MCF 10A (cell line): ENCODE measurements at regions not wholly inside any gene's neighbourhood (a gene's known extent, or its start where the extent isn't known, plus 50 kb on each side); places are given as distances from the start of the nearest gene placed in this dataset.

Source experiments
- BruUV-seq: library from RNA; stranded (reverse); fragments of 400-500 nt; replicated peaks from 2 replicates; lab custom pipeline; 2021; lab: Mats Ljungman, UMichigan
- CTCF ChIA-PET: fragments of 300-600 bp; sonication (Branson Sonifier 250); formaldehyde crosslinking; extraction: SDS; loops from one replicate; lab custom pipeline; 2021; ENCODE audit warnings: antibody characterized with exemption, inconsistent platforms; lab: Yijun Ruan, JAX
- POLR2A ChIA-PET: fragments of 300-600, 350-650 bp; sonication (Branson Sonifier 250); formaldehyde crosslinking; extraction: SDS; loops from one replicate; lab custom pipeline; 2020; ENCODE audit warnings: antibody characterized with exemption, inconsistent platforms; lab: Yijun Ruan, JAX
- DNase-seq: peaks from one replicate; pipeline ENCODE4 v3.0.0-alpha.2; 2018; ENCODE audit not compliant: unreplicated experiment
- H3K27ac Mint-ChIP-seq: one replicate; pipeline ENCODE4 v1.8.0; 2022; ENCODE audit warnings: mild to moderate bottlenecking, low read depth, mixed read lengths; ENCODE audit not compliant: unreplicated experiment
- H3K27me3 Mint-ChIP-seq: one replicate; pipeline ENCODE4 v1.8.0; 2022; ENCODE audit warnings: mixed read lengths; ENCODE audit not compliant: insufficient read depth, unreplicated experiment
- H3K36me3 Mint-ChIP-seq: one replicate; pipeline ENCODE4 v1.8.0; 2022; ENCODE audit warnings: mild to moderate bottlenecking, moderate library complexity, mixed read lengths; ENCODE audit not compliant: insufficient read depth, unreplicated experiment
- H3K4me1 Mint-ChIP-seq: one replicate; pipeline ENCODE4 v1.8.0; 2022; ENCODE audit warnings: mixed read lengths; ENCODE audit not compliant: insufficient read depth, unreplicated experiment
- H3K4me3 Mint-ChIP-seq: one replicate; pipeline ENCODE4 v1.8.0; 2022; ENCODE audit warnings: mild to moderate bottlenecking, moderate library complexity, mixed read lengths; ENCODE audit not compliant: unreplicated experiment
- H3K9me3 Mint-ChIP-seq: one replicate; pipeline ENCODE4 v1.8.0; 2022; ENCODE audit warnings: mixed read lengths; ENCODE audit not compliant: unreplicated experiment
- CTCF ChIP-seq: fragments of 200-600 bp; IDR thresholded peaks from one replicate; pipeline ENCODE4 v1.8.0; 2022; ENCODE audit warnings: antibody characterized with exemption, mild to moderate bottlenecking; ENCODE audit not compliant: unreplicated experiment
- intact Hi-C: fragments of 100-400 bp; cut with micrococcal nuclease; formaldehyde crosslinking; loops from 2 replicates; pipeline ENCODE4 v1.14.1; 2022

GRCh38 chr9:109725460-109725859 is 54.5 kb upstream of the PALM2AKAP2 start:
- Mint-ChIP-seq H3K9me3 (no peaks in the 10 kb centered on the region), H3K27me3 (peaks cover 15% of the 10 kb centered on the region)
- CTCF ChIA-PET, result interaction anchor here (0.7 kb wide), 1 partner anchor 12 kb away, joined by 3 read pairs; no protein-coding TSS in a partner anchor

GRCh38 chr9:109726119-109726518 is 53.9 kb upstream of the PALM2AKAP2 start:
- POLR2A ChIA-PET, result no interaction called here
- no peak for DNase-seq
- BruUV-seq, result no TSS peak
- no peak for TF ChIP-seq CTCF
- Mint-ChIP-seq H3K4me1 (peaks cover 15% of the 10 kb centered on the region), H3K27ac (no peak overlapping the region), H3K4me3 (no peak overlapping the region), H3K9me3 (no peaks in the 10 kb centered on the region), H3K36me3 (no peaks in the 10 kb centered on the region), H3K27me3 (peaks cover 15% of the 10 kb centered on the region)
- intact Hi-C loops, result no loop called here
- CTCF ChIA-PET, result interaction anchor here (0.6 to 0.7 kb wide), 2 partner anchors 13 to 51 kb away, joined by 3 read pairs; no protein-coding TSS in a partner anchor

More at GRCh38 chr9:109725460-109725859, 54.5 kb upstream of the PALM2AKAP2 start:
- TF ChIP-seq CTCF, result no peak
- no TSS peak for BruUV-seq
- DNase-seq, result no peak
- Mint-ChIP-seq H3K27ac (no peak overlapping the region), H3K4me3 (no peak overlapping the region), H3K4me1 (peaks cover 9% of the 10 kb centered on the region), H3K36me3 (no peaks in the 10 kb centered on the region)
- intact Hi-C loops, result no loop called here
- POLR2A ChIA-PET, result no interaction called here

- no peak overlapping the region for H3K27ac Mint-ChIP-seq
- ChIA-PET POLR2A (interaction anchor here (0.7 to 1.2 kb wide), 2 partner anchors 89 to 685 kb away, joined by 3 to 4 read pairs; no protein-coding TSS in a partner anchor), CTCF (interaction anchor here (1.1 kb wide), 1 partner anchor 88 kb away, joined by 3 read pairs; no protein-coding TSS in a partner anchor)
- no peak for TF ChIP-seq CTCF
- no TSS peak for BruUV-seq
- H3K4me3 Mint-ChIP-seq, result no peak overlapping the region
- H3K9me3 Mint-ChIP-seq, result no peaks in the 10 kb centered on the region
- DNase-seq, result no peak
- H3K36me3 Mint-ChIP-seq, result no peaks in the 10 kb centered on the region
- peaks cover 32% of the 10 kb centered on the region for H3K4me1 Mint-ChIP-seq
- H3K27me3 Mint-ChIP-seq, result peaks cover 15% of the 10 kb centered on the region
- intact Hi-C loops, result no loop called here
These were observed 51.2 kb upstream of the PALM2AKAP2 start for GRCh38 chr9:109728686-109729300.

- CTCF ChIA-PET, result no interaction called here
- no peak overlapping the region for H3K27ac Mint-ChIP-seq
- peaks cover 15% of the 10 kb centered on the region for H3K27me3 Mint-ChIP-seq
- H3K4me3 Mint-ChIP-seq, result no peak overlapping the region
- no peaks in the 10 kb centered on the region for H3K9me3 Mint-ChIP-seq
- TF ChIP-seq CTCF, result no peak
- BruUV-seq, result no TSS peak
- intact Hi-C loops, result no loop called here
- no peak for DNase-seq
- POLR2A ChIA-PET, result no interaction called here
- H3K36me3 Mint-ChIP-seq, result no peaks in the 10 kb centered on the region
- H3K4me1 Mint-ChIP-seq, result peaks cover 38% of the 10 kb centered on the region
These were observed 50.5 kb upstream of the PALM2AKAP2 start for GRCh38 chr9:109729513-109729912.
